IMR-90 (cell line): ENCODE measurements at regions not wholly inside any gene's neighbourhood (a gene's known extent, or its start where the extent isn't known, plus 50 kb on each side); places are given as distances from the start of the nearest gene placed in this dataset.

Source experiments
- ATAC-seq: fragments of 200-7000 bp; cut with Tn5 transposase; 2 replicates; pipeline ENCODE4 v1.9.1; 2020; ENCODE audit warnings: low read depth, mild to moderate bottlenecking, moderate library complexity
- BruUV-seq: library from RNA; stranded (reverse); fragments of 400-500 nt; replicated peaks from 2 replicates; lab custom pipeline; 2021; lab: Mats Ljungman, UMichigan
- CTCF ChIA-PET: fragments of 300-600 bp; formaldehyde crosslinking; extraction: SDS; loops from one replicate; lab custom pipeline; 2021; ENCODE audit warnings: antibody characterized with exemption; lab: Yijun Ruan, JAX
- POLR2A ChIA-PET: fragments of 300-600 bp; sonication (Branson Sonifier 250); formaldehyde crosslinking; loops from one replicate; lab custom pipeline; 2022; ENCODE audit warnings: antibody characterized with exemption; ENCODE audit not compliant: unreplicated experiment; lab: Charles Lee
- DNase-seq: peaks from one replicate; pipeline ENCODE4 v3.0.0; 2013
- H2AFZ ChIP-seq: replicated peaks from 2 replicates; pipeline ENCODE3; 2013; ENCODE audit warnings: low read length, mild to moderate bottlenecking; ENCODE audit not compliant: poor library complexity
- H2AK5ac ChIP-seq: 2 replicates; pipeline ENCODE4 v1.6.1; 2013; ENCODE audit warnings: low read depth, low read length, inconsistent platforms
- H2AK9ac ChIP-seq: replicated peaks from 2 replicates; pipeline ENCODE3; 2013; ENCODE audit warnings: mild to moderate bottlenecking, low read depth, low read length, moderate library complexity; ENCODE audit not compliant: poor library complexity
- H2BK120ac ChIP-seq: 2 replicates; pipeline ENCODE4 v1.6.1; 2013; ENCODE audit warnings: low read depth, low read length, inconsistent platforms
- H2BK15ac ChIP-seq: 3 replicates; pipeline ENCODE4 v1.6.1; 2013; ENCODE audit warnings: low read depth, low read length, inconsistent platforms
- H2BK20ac ChIP-seq: 2 replicates; pipeline ENCODE4 v1.6.1; 2013; ENCODE audit warnings: low read depth, mild to moderate bottlenecking, inconsistent platforms, low read length, moderate library complexity
- H2BK5ac ChIP-seq: 2 replicates; pipeline ENCODE4 v1.6.1; 2013; ENCODE audit warnings: mild to moderate bottlenecking, low read depth, low read length, inconsistent platforms; ENCODE audit not compliant: poor library complexity, severe bottlenecking
- H3K14ac ChIP-seq: replicated peaks from 2 replicates; pipeline ENCODE4 v1.6.1; 2013; ENCODE audit warnings: low read depth, low read length, inconsistent platforms
- H3K18ac ChIP-seq: 2 replicates; pipeline ENCODE4 v1.6.1; 2013; ENCODE audit warnings: low read depth, low read length, control low read depth
- H3K23ac ChIP-seq: 2 replicates; pipeline ENCODE4 v1.6.1; 2013; ENCODE audit warnings: low read depth, low read length, inconsistent platforms
- H3K27ac ChIP-seq: 2 replicates; pipeline ENCODE4 v1.5.1; 2013; ENCODE audit warnings: mild to moderate bottlenecking, control low read depth, low read length; ENCODE audit not compliant: insufficient read depth
- H3K27me3 ChIP-seq: 2 replicates; pipeline ENCODE4 v1.6.1; 2013; ENCODE audit warnings: low read length; ENCODE audit not compliant: control insufficient read depth, insufficient read depth
- H3K36me3 ChIP-seq: 2 replicates; pipeline ENCODE4 v1.6.1; 2013; ENCODE audit warnings: low read length, mixed read lengths; ENCODE audit not compliant: control insufficient read depth, insufficient read depth
- H3K4ac ChIP-seq: 2 replicates; pipeline ENCODE4 v1.6.1; 2013; ENCODE audit warnings: low read depth, low read length, inconsistent platforms
- H3K4me1 ChIP-seq: 2 replicates; pipeline ENCODE4 v1.6.1; 2013; ENCODE audit warnings: low read length, mixed read lengths; ENCODE audit not compliant: control insufficient read depth, insufficient read depth
- H3K4me2 ChIP-seq: 2 replicates; pipeline ENCODE4 v1.6.1; 2013; ENCODE audit warnings: low read depth, mild to moderate bottlenecking, control low read depth, low read length, moderate library complexity
- H3K4me3 ChIP-seq: 2 replicates; pipeline ENCODE4 v1.5.1; 2013; ENCODE audit warnings: low read depth, mild to moderate bottlenecking, control low read depth, low read length, moderate library complexity; ENCODE audit not compliant: insufficient read depth
- H3K56ac ChIP-seq: 2 replicates; pipeline ENCODE4 v1.6.1; 2013; ENCODE audit warnings: low read length, inconsistent platforms; ENCODE audit not compliant: insufficient read depth; ENCODE audit errors: extremely low read depth
- H3K79me1 ChIP-seq, 2 experiments: 2 replicates each; pipeline ENCODE4 v1.6.1; 2013; ENCODE audit warnings: low read length in 2 of 2, inconsistent platforms in 1 of 2, low read depth in 1 of 2
- H3K9ac ChIP-seq: 2 replicates; pipeline ENCODE4 v1.6.1; 2013; ENCODE audit warnings: low read depth, low read length, control low read depth
- H3K9me1 ChIP-seq: 2 replicates; pipeline ENCODE4 v1.6.1; 2013; ENCODE audit warnings: low read length, inconsistent platforms; ENCODE audit not compliant: insufficient read depth
- H3K9me3 ChIP-seq: 2 replicates; pipeline ENCODE4 v1.6.1; 2013; ENCODE audit warnings: low read length; ENCODE audit not compliant: control insufficient read depth, insufficient read depth
- H4K20me1 ChIP-seq: 2 replicates; pipeline ENCODE4 v1.6.1; 2013; ENCODE audit warnings: low read length, inconsistent platforms; ENCODE audit not compliant: insufficient read depth
- H4K5ac ChIP-seq: 2 replicates; pipeline ENCODE4 v1.6.1; 2013; ENCODE audit warnings: mild to moderate bottlenecking, low read depth, low read length, control low read depth
- H4K8ac ChIP-seq, 2 experiments: 2 replicates each; pipeline ENCODE4 v1.6.1; 2013; ENCODE audit warnings: low read depth in 2 of 2, low read length in 2 of 2, control low read depth in 1 of 2, inconsistent platforms in 1 of 2
- H4K91ac ChIP-seq: 2 replicates; pipeline ENCODE4 v1.6.1; 2013; ENCODE audit warnings: low read depth, low read length, inconsistent platforms; ENCODE audit not compliant: insufficient read depth
- BHLHE40 ChIP-seq: fragments of 150-350 bp; IDR thresholded peaks from 2 replicates; pipeline ENCODE4 v1.6.1; 2016; ENCODE audit warnings: mild to moderate bottlenecking, low read depth, low read length
- FOS ChIP-seq: fragments of 150-350 bp; IDR thresholded peaks from 2 replicates; pipeline ENCODE4 v1.6.1; 2016; ENCODE audit warnings: low read depth, low read length
- MAZ ChIP-seq: IDR thresholded peaks from 2 replicates; pipeline ENCODE4 v1.6.1; 2012; ENCODE audit warnings: low read depth, mild to moderate bottlenecking, low read length, improper control_type of control experiment, moderate library complexity, borderline replicate concordance
- NFE2L2 ChIP-seq: fragments of 150-350 bp; IDR thresholded peaks from 2 replicates; pipeline ENCODE4 v1.6.1; 2016; ENCODE audit warnings: low read depth, mild to moderate bottlenecking, low read length
- POLR2A ChIP-seq: IDR thresholded peaks from 2 replicates; pipeline ENCODE4 v1.6.1; 2012; ENCODE audit warnings: mild to moderate bottlenecking, low read depth, low read length
- RAD21 ChIP-seq: IDR thresholded peaks from 2 replicates; pipeline ENCODE4 v1.6.1; 2012; ENCODE audit warnings: low read length, improper control_type of control experiment
- RCOR1 ChIP-seq: IDR thresholded peaks from 2 replicates; pipeline ENCODE4 v1.6.1; 2012; ENCODE audit warnings: mild to moderate bottlenecking, low read length, improper control_type of control experiment; ENCODE audit not compliant: insufficient replicate concordance
- RFX5 ChIP-seq: IDR thresholded peaks from 2 replicates; pipeline ENCODE4 v1.8.0; 2012; ENCODE audit warnings: low read depth, mild to moderate bottlenecking, low read length, moderate library complexity
- SMC3 ChIP-seq: fragments of 150-350 bp; IDR thresholded peaks from 2 replicates; pipeline ENCODE4 v1.6.1; 2016; ENCODE audit warnings: low read depth, mild to moderate bottlenecking, antibody characterized with exemption, low read length, moderate library complexity
- WGBS, 2 experiments: methylation state at CpG; one replicate each; pipeline versions ENCODE4 v1.1.5 to v1.1.7; 2013; ENCODE audit warnings: missing lambda C conversion rate in 2 of 2; ENCODE audit not compliant: insufficient read length in 1 of 2; ENCODE audit errors: extremely low coverage in 2 of 2; 5-methylcytosine and 5-hydroxymethylcytosine counted together
- dilution Hi-C: fragments of 300-500 bp; cut with HindIII; formaldehyde crosslinking; loops from one replicate; pipeline ENCODE4 v1.14.3; 2018; ENCODE audit warnings: low sequenced_read_pairs; ENCODE audit not compliant: unreplicated experiment
- in situ Hi-C: fragments of 300-500 bp; cut with MboI; formaldehyde crosslinking; loops from 3 replicates; pipeline ENCODE4 v1.14.3; 2019; ENCODE audit warnings: low sequenced_read_pairs, inconsistent platforms, mixed read lengths
- intact Hi-C: fragments of 100-400 bp; cut with micrococcal nuclease; formaldehyde crosslinking; loops from 2 replicates; pipeline ENCODE4 v1.10.0; 2022
- TF ChIP-seq, protein P1 (sequence below): fragments of 150-350 bp; IDR thresholded peaks from 2 replicates; pipeline ENCODE4 v1.6.1; 2016; ENCODE audit warnings: low read depth, mild to moderate bottlenecking, low read length, moderate library complexity, borderline replicate concordance
- TF ChIP-seq, protein P2 (sequence below): fragments of 150-350 bp; IDR thresholded peaks from 2 replicates; pipeline ENCODE4 v1.6.1; 2017; ENCODE audit warnings: mild to moderate bottlenecking, antibody characterized with exemption, low read length, low read depth
- TF ChIP-seq, protein P3 (sequence below): conservative IDR thresholded peaks from 2 replicates; pipeline ENCODE4 v1.5.1; 2012; ENCODE audit warnings: mild to moderate bottlenecking, low read depth, low read length, improper control_type of control experiment

DNA sequence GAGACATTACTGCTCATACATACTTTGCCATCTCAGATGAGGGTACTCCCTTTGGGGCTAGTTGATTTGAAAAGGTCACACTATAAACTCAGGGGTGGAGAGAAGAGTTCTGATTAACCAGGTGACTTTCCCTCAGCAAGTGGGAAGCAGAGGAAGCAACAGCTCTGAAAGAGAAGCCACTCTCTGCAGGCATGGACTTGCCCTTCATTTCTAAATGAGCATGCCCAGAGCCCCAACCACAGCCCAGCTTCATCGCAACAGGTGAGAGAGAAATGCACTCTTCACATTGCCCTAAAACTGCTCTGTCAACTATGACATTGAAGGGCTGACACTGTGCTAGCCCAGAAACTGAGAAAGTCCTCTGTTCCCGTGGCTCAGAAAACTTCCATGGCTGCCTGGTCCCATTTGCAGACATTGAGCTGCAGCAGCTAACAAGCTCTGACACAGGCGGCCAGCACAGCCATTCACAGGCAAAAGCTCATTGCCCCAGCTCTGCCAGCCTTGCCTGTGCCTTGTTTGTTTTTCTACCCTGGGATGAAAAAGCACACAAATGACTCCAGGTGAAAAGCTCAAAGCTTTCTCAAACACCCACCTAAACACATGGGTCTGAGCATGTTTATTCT, 419.8 kb upstream of the DYNLRB2 start:
- ATAC-seq (no peak), DNase-seq (no peak)
- Histone ChIP-seq H3K4ac (no peak overlapping the region), H2BK20ac (no peak overlapping the region), H3K4me1 (no peaks in the 10 kb centered on the region), H3K23ac (no peak overlapping the region), H3K79me1 (no peaks in the 10 kb centered on the region), H3K27ac (no peak overlapping the region), H4K5ac (no peak overlapping the region), H3K18ac (no peak overlapping the region), H4K91ac (no peak overlapping the region), H4K20me1 (no peaks in the 10 kb centered on the region), H2AK5ac (no peak overlapping the region), H3K9ac (no peak overlapping the region), H3K27me3 (no peaks in the 10 kb centered on the region; the same call in 1 of the 2 replicates), H2BK5ac (no peak overlapping the region), H2AK9ac (no peak overlapping the region), H3K14ac (no peak overlapping the region), H3K56ac (no peak overlapping the region), H3K4me3 (no peak overlapping the region), H3K9me3 (no peaks in the 10 kb centered on the region), H3K4me2 (no peak overlapping the region), H2BK15ac (no peak overlapping the region), H2BK120ac (no peak overlapping the region), H2AFZ (no peak overlapping the region), H3K9me1 (no peaks in the 10 kb centered on the region), H4K8ac (no peak overlapping the region), H3K36me3 (no peaks in the 10 kb centered on the region)
- CTCF ChIA-PET, result no interaction called here
- TF ChIP-seq POLR2A (no peak), RAD21 (no peak), FOS (no peak), BHLHE40 (no peak), RCOR1 (no peak), MAZ (no peak), RFX5 (no peak), NFE2L2 (no peak), SMC3 (no peak)
- TF ChIP-seq, protein P1, sequence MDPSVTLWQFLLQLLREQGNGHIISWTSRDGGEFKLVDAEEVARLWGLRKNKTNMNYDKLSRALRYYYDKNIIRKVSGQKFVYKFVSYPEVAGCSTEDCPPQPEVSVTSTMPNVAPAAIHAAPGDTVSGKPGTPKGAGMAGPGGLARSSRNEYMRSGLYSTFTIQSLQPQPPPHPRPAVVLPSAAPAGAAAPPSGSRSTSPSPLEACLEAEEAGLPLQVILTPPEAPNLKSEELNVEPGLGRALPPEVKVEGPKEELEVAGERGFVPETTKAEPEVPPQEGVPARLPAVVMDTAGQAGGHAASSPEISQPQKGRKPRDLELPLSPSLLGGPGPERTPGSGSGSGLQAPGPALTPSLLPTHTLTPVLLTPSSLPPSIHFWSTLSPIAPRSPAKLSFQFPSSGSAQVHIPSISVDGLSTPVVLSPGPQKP, result no peak
- TF ChIP-seq, protein P2, sequence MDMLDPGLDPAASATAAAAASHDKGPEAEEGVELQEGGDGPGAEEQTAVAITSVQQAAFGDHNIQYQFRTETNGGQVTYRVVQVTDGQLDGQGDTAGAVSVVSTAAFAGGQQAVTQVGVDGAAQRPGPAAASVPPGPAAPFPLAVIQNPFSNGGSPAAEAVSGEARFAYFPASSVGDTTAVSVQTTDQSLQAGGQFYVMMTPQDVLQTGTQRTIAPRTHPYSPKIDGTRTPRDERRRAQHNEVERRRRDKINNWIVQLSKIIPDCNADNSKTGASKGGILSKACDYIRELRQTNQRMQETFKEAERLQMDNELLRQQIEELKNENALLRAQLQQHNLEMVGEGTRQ, result no peak
- TF ChIP-seq, protein P3, sequence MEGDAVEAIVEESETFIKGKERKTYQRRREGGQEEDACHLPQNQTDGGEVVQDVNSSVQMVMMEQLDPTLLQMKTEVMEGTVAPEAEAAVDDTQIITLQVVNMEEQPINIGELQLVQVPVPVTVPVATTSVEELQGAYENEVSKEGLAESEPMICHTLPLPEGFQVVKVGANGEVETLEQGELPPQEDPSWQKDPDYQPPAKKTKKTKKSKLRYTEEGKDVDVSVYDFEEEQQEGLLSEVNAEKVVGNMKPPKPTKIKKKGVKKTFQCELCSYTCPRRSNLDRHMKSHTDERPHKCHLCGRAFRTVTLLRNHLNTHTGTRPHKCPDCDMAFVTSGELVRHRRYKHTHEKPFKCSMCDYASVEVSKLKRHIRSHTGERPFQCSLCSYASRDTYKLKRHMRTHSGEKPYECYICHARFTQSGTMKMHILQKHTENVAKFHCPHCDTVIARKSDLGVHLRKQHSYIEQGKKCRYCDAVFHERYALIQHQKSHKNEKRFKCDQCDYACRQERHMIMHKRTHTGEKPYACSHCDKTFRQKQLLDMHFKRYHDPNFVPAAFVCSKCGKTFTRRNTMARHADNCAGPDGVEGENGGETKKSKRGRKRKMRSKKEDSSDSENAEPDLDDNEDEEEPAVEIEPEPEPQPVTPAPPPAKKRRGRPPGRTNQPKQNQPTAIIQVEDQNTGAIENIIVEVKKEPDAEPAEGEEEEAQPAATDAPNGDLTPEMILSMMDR, result no peak
- in situ Hi-C loops, result no loop called here
- dilution Hi-C loops, result no loop called here
- intact Hi-C loops, result no loop called here
- no TSS peak for BruUV-seq
- 60% methylated on average over 1 of the region's 3 CpGs; no CpG with 5 or more reads in 1 of the 2 experiments for WGBS, 2 experiments
- POLR2A ChIA-PET, result interaction anchor here (0.6 kb wide), 1 partner anchor 235 kb away, joined by 3 read pairs; no protein-coding TSS in a partner anchor
